ENCODE measurements at regions not wholly inside any gene's neighbourhood (a gene's known extent, or its start where the extent isn't known, plus 50 kb on each side); places are given as distances from the start of the nearest gene placed in this dataset.

GRCh38 chr5:21071421-21071820 lies 1083.4 kb upstream of the CDH18 start:
- no peak for TF ChIP-seq CEBPB (IDR thresholded peaks at IDR 0.05)

DNA sequence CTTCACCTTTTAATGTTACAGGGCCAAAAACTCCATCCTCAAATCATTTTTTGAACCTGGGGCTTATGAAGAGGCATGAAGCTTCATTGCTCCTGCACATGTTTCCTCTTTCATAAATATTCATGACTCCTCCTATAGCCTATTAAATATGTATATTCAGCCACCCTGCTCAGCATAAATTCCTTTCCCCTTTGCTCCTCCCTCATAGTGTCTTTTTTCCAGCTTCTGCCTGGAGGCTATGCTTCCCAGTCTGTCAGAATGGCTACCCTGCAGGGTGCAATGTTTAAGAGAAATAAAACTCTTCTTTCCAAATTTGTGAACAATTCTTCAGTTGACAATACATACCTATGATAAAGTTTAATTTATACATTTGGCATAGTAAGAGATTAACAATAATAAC lies 1082.9 kb upstream of the CDH18 start:
- TF ChIP-seq, protein P1, sequence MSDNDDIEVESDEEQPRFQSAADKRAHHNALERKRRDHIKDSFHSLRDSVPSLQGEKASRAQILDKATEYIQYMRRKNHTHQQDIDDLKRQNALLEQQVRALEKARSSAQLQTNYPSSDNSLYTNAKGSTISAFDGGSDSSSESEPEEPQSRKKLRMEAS (IDR thresholded peaks at IDR 0.05): no peak
- TF ChIP-seq ZBTB7A (IDR thresholded peaks at IDR 0.05; ENCODE audit: low read depth) (no peak), TCF12 (IDR thresholded peaks at IDR 0.05; ENCODE audit: low read depth) (no peak), EGR1 (IDR thresholded peaks at IDR 0.05) (no peak), TAF1 (IDR thresholded peaks at IDR 0.05; ENCODE audit: low read depth) (no peak), TEAD4 (IDR thresholded peaks at IDR 0.05) (no peak), EP300 (IDR thresholded peaks at IDR 0.05; ENCODE audit: borderline replicate concordance) (no peak), USF1 (IDR thresholded peaks at IDR 0.05) (no peak), RAD21 (IDR thresholded peaks at IDR 0.05; ENCODE audit: low read depth) (no peak)
- TF ChIP-seq, protein P2, sequence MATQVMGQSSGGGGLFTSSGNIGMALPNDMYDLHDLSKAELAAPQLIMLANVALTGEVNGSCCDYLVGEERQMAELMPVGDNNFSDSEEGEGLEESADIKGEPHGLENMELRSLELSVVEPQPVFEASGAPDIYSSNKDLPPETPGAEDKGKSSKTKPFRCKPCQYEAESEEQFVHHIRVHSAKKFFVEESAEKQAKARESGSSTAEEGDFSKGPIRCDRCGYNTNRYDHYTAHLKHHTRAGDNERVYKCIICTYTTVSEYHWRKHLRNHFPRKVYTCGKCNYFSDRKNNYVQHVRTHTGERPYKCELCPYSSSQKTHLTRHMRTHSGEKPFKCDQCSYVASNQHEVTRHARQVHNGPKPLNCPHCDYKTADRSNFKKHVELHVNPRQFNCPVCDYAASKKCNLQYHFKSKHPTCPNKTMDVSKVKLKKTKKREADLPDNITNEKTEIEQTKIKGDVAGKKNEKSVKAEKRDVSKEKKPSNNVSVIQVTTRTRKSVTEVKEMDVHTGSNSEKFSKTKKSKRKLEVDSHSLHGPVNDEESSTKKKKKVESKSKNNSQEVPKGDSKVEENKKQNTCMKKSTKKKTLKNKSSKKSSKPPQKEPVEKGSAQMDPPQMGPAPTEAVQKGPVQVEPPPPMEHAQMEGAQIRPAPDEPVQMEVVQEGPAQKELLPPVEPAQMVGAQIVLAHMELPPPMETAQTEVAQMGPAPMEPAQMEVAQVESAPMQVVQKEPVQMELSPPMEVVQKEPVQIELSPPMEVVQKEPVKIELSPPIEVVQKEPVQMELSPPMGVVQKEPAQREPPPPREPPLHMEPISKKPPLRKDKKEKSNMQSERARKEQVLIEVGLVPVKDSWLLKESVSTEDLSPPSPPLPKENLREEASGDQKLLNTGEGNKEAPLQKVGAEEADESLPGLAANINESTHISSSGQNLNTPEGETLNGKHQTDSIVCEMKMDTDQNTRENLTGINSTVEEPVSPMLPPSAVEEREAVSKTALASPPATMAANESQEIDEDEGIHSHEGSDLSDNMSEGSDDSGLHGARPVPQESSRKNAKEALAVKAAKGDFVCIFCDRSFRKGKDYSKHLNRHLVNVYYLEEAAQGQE (IDR thresholded peaks at IDR 0.05; ENCODE audit: low read depth): no peak

DNA sequence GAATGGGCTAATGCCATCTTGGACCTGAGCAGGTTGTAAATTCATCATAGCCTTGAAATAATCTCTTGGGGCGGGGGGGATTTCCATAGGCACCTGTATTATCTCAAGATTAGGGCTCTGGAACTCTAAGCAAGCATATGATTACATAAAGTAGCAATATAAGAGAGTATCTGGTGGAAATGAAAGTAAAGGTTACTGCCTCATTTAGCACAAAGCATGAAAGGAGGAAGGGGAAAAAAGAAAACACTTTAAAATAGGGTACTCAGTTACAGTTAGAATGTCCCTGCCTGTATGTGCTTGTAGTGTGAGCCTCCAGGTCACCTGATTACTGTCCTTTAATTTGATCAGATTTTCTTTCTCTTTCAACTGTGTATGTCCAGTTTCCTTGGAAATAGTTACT lies 1079.7 kb upstream of the CDH18 start:
- TF ChIP-seq TEAD4 (IDR thresholded peaks at IDR 0.05) (no peak), RAD21 (IDR thresholded peaks at IDR 0.05; ENCODE audit: low read depth) (no peak), YY1 (IDR thresholded peaks at IDR 0.05; ENCODE audit: low read depth) (no peak), EP300 (IDR thresholded peaks at IDR 0.05; ENCODE audit: borderline replicate concordance) (no peak), TCF12 (IDR thresholded peaks at IDR 0.05; ENCODE audit: low read depth) (no peak), USF1 (IDR thresholded peaks at IDR 0.05) (no peak), NFIC (IDR thresholded peaks at IDR 0.05) (no peak), CEBPB (IDR thresholded peaks at IDR 0.05) (no peak), CREB1 (IDR thresholded peaks at IDR 0.05; ENCODE audit: low read depth) (no peak), ZBTB7A (IDR thresholded peaks at IDR 0.05; ENCODE audit: low read depth) (no peak)
- TF ChIP-seq, protein P2 (IDR thresholded peaks at IDR 0.05; ENCODE audit: low read depth): no peak
- TF ChIP-seq, protein P1 (IDR thresholded peaks at IDR 0.05): no peak

DNA sequence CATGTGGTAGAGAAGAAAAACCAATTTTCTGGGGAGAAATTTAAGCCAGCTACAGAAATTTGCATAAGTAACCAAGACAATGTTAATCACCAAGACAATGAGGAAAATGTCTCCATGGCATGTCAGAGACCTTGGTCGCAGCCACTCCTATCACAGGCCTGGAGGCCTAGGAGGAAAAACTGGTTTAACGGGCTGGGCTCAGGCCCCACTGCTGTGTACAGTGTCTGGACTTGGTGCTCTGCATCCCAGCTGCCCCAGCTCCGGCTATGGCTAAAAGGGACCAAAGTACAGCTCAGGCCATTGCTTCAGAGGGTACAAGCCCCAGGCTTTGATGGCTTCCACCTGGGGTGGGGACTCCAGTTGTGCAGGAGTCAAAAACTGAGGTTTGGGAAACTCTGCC lies 1075.1 kb upstream of the CDH18 start:
- no peak for TF ChIP-seq USF1 (IDR thresholded peaks at IDR 0.05)
- no peak for TF ChIP-seq YY1 (IDR thresholded peaks at IDR 0.05; ENCODE audit: low read depth)
- no peak for TF ChIP-seq EGR1 (IDR thresholded peaks at IDR 0.05)
- no peak for TF ChIP-seq EP300 (IDR thresholded peaks at IDR 0.05; ENCODE audit: borderline replicate concordance)
- no peak for TF ChIP-seq ZBTB7A (IDR thresholded peaks at IDR 0.05; ENCODE audit: low read depth)
- no peak for TF ChIP-seq TCF12 (IDR thresholded peaks at IDR 0.05; ENCODE audit: low read depth)
- no peak for TF ChIP-seq CEBPB (IDR thresholded peaks at IDR 0.05)
- TF ChIP-seq FOXM1 (IDR thresholded peaks at IDR 0.05; ENCODE audit: borderline replicate concordance, low read depth): no peak
- TF ChIP-seq, protein P2 (IDR thresholded peaks at IDR 0.05; ENCODE audit: low read depth): no peak
- TF ChIP-seq RAD21 (IDR thresholded peaks at IDR 0.05; ENCODE audit: low read depth): no peak
- no peak for TF ChIP-seq NFIC (IDR thresholded peaks at IDR 0.05)

- TF ChIP-seq TCF12 (IDR thresholded peaks at IDR 0.05; ENCODE audit: low read depth) (no peak), ZBTB7A (IDR thresholded peaks at IDR 0.05; ENCODE audit: low read depth) (no peak), CREB1 (IDR thresholded peaks at IDR 0.05; ENCODE audit: low read depth) (no peak), CEBPB (IDR thresholded peaks at IDR 0.05) (no peak), RAD21 (IDR thresholded peaks at IDR 0.05; ENCODE audit: low read depth) (no peak), TAF1 (IDR thresholded peaks at IDR 0.05; ENCODE audit: low read depth) (no peak), EP300 (IDR thresholded peaks at IDR 0.05; ENCODE audit: borderline replicate concordance) (no peak), EGR1 (IDR thresholded peaks at IDR 0.05) (no peak), NFIC (IDR thresholded peaks at IDR 0.05) (no peak), TEAD4 (IDR thresholded peaks at IDR 0.05) (no peak), YY1 (IDR thresholded peaks at IDR 0.05; ENCODE audit: low read depth) (no peak), FOXM1 (IDR thresholded peaks at IDR 0.05; ENCODE audit: borderline replicate concordance, low read depth) (no peak), USF1 (IDR thresholded peaks at IDR 0.05) (no peak)
- TF ChIP-seq, protein P2 (IDR thresholded peaks at IDR 0.05; ENCODE audit: low read depth): no peak
- TF ChIP-seq, protein P1 (IDR thresholded peaks at IDR 0.05): no peak
Measured at GRCh38 chr5:21058289-21058688, 1070.3 kb upstream of the CDH18 start.

Data from Ishikawa (cell line).